ENCODE measurements at regions not wholly inside any gene's neighbourhood (a gene's known extent, or its start where the extent isn't known, plus 50 kb on each side); places are given as distances from the start of the nearest gene placed in this dataset.
"Not testable (repeated sequence)": the region's sequence is repeated elsewhere in the genome, so short reads cannot be mapped to it uniquely, and the experiment has no call there.

GRCh38 chr7:68776326-68776725 is 821.9 kb upstream of the AUTS2 start:
- no peak overlapping the region for H3K9ac ChIP-seq
- no peak for DNase-seq
- in situ Hi-C loops (cut with MboI): no loop called here
- no peaks in the 10 kb centered on the region for H4K20me1 ChIP-seq (ENCODE audit: insufficient read depth)
- WGBS, 2 experiments (ENCODE audit: low coverage in 1 of 2, low lambda C conversion rate in 2 of 2, missing lambda C conversion rate in 2 of 2): 33% methylated on average over 3 of the region's 3 CpGs
- no peaks in the 10 kb centered on the region for H3K9me3 ChIP-seq (ENCODE audit: low read depth)
- H3K4me1 ChIP-seq (ENCODE audit: insufficient read depth): no peaks in the 10 kb centered on the region
- H3F3A ChIP-seq (ENCODE audit: insufficient read depth): no peaks in the 10 kb centered on the region
- H3K4me2 ChIP-seq (ENCODE audit: unreplicated experiment): no peak overlapping the region
- H3K9me2 ChIP-seq (ENCODE audit: insufficient read depth): no peaks in the 10 kb centered on the region
- no peak overlapping the region for H2AFZ ChIP-seq
- TF ChIP-seq EZH2 (IDR thresholded peaks at IDR 0.05; ENCODE audit: insufficient read depth, poor library complexity, severe bottlenecking) (no peak), EZH2phosphoT487 (IDR thresholded peaks at IDR 0.05; ENCODE audit: insufficient read depth, low read depth) (no peak)
- H3K27ac ChIP-seq: no peak overlapping the region
- H3K27me3 ChIP-seq (replicated peaks; ENCODE audit: insufficient read depth): no peaks in the 10 kb centered on the region
- no peak overlapping the region for H3K4me3 ChIP-seq
- H3K36me3 ChIP-seq (ENCODE audit: low read depth): no peaks in the 10 kb centered on the region
- no peaks in the 10 kb centered on the region for H3K79me2 ChIP-seq (ENCODE audit: insufficient read depth)

GRCh38 chr7:68783684-68784083 is 814.6 kb upstream of the AUTS2 start:
- H3K4me2 ChIP-seq (ENCODE audit: unreplicated experiment): no peak overlapping the region
- H3K9me2 ChIP-seq (ENCODE audit: insufficient read depth): no peaks in the 10 kb centered on the region
- no peak overlapping the region for H3K9ac ChIP-seq
- no peak overlapping the region for H3K4me3 ChIP-seq
- H3K9me3 ChIP-seq (ENCODE audit: low read depth): no peaks in the 10 kb centered on the region
- H3K36me3 ChIP-seq (ENCODE audit: low read depth): no peaks in the 10 kb centered on the region
- no peak for DNase-seq
- in situ Hi-C loops (cut with MboI): no loop called here
- H3K4me1 ChIP-seq (ENCODE audit: insufficient read depth): no peaks in the 10 kb centered on the region
- no peaks in the 10 kb centered on the region for H3K79me2 ChIP-seq (ENCODE audit: insufficient read depth)
- 35 to 39% methylated on average over 3 of the region's 3 CpGs for WGBS, 2 experiments (ENCODE audit: low coverage in 1 of 2, low lambda C conversion rate in 2 of 2, missing lambda C conversion rate in 2 of 2)
- no peak overlapping the region for H2AFZ ChIP-seq
- no peak overlapping the region for H3K27ac ChIP-seq
- H3F3A ChIP-seq (ENCODE audit: insufficient read depth): no peaks in the 10 kb centered on the region
- no peaks in the 10 kb centered on the region for H4K20me1 ChIP-seq (ENCODE audit: insufficient read depth)
- H3K27me3 ChIP-seq (replicated peaks; ENCODE audit: insufficient read depth): no peaks in the 10 kb centered on the region
- TF ChIP-seq EZH2phosphoT487 (IDR thresholded peaks at IDR 0.05; ENCODE audit: insufficient read depth, low read depth) (no peak), EZH2 (IDR thresholded peaks at IDR 0.05; ENCODE audit: insufficient read depth, poor library complexity, severe bottlenecking) (no peak)

- no peak for TF ChIP-seq EZH2phosphoT487 (IDR thresholded peaks at IDR 0.05; ENCODE audit: insufficient read depth, low read depth)
- TF ChIP-seq EZH2 (IDR thresholded peaks at IDR 0.05; ENCODE audit: insufficient read depth, poor library complexity, severe bottlenecking): no peak
- Histone ChIP-seq H3K9me2 (ENCODE audit: insufficient read depth) (no peaks in the 10 kb centered on the region), H3K27ac (no peak overlapping the region), H3K9me3 (ENCODE audit: low read depth) (no peaks in the 10 kb centered on the region), H3K4me1 (ENCODE audit: insufficient read depth) (no peaks in the 10 kb centered on the region), H3K79me2 (ENCODE audit: insufficient read depth) (no peaks in the 10 kb centered on the region), H3K4me2 (ENCODE audit: unreplicated experiment) (no peak overlapping the region), H3K4me3 (no peak overlapping the region), H3F3A (ENCODE audit: insufficient read depth) (no peaks in the 10 kb centered on the region), H3K27me3 (replicated peaks; ENCODE audit: insufficient read depth) (no peaks in the 10 kb centered on the region), H4K20me1 (ENCODE audit: insufficient read depth) (no peaks in the 10 kb centered on the region), H3K9ac (no peak overlapping the region), H3K36me3 (ENCODE audit: low read depth) (no peaks in the 10 kb centered on the region), H2AFZ (no peak overlapping the region)
- in situ Hi-C loops (cut with MboI): no loop called here
- no peak for DNase-seq
- WGBS, 2 experiments (ENCODE audit: low coverage in 1 of 2, low lambda C conversion rate in 2 of 2, missing lambda C conversion rate in 2 of 2): 6 to 8% methylated on average over 3 of the region's 3 CpGs
Observed at GRCh38 chr7:68785036-68785435, 813.2 kb upstream of the AUTS2 start.

GRCh38 chr7:68787566-68787965 is 810.7 kb upstream of the AUTS2 start:
- Histone ChIP-seq H3F3A (ENCODE audit: insufficient read depth) (no peaks in the 10 kb centered on the region), H3K9ac (no peak overlapping the region), H3K79me2 (ENCODE audit: insufficient read depth) (no peaks in the 10 kb centered on the region), H3K27me3 (replicated peaks; ENCODE audit: insufficient read depth) (no peaks in the 10 kb centered on the region), H3K9me3 (ENCODE audit: low read depth) (no peaks in the 10 kb centered on the region), H3K9me2 (ENCODE audit: insufficient read depth) (no peaks in the 10 kb centered on the region), H2AFZ (no peak overlapping the region), H3K4me3 (no peak overlapping the region), H3K36me3 (ENCODE audit: low read depth) (no peaks in the 10 kb centered on the region), H3K4me1 (ENCODE audit: insufficient read depth) (no peaks in the 10 kb centered on the region), H3K27ac (no peak overlapping the region), H4K20me1 (ENCODE audit: insufficient read depth) (no peaks in the 10 kb centered on the region), H3K4me2 (ENCODE audit: unreplicated experiment) (no peak overlapping the region)
- no peak for DNase-seq
- TF ChIP-seq EZH2 (IDR thresholded peaks at IDR 0.05; ENCODE audit: insufficient read depth, poor library complexity, severe bottlenecking): no peak
- no peak for TF ChIP-seq EZH2phosphoT487 (IDR thresholded peaks at IDR 0.05; ENCODE audit: insufficient read depth, low read depth)
- in situ Hi-C loops (cut with MboI): no loop called here
- 26 to 40% methylated on average over 5 of the region's 5 CpGs for WGBS, 2 experiments (ENCODE audit: low coverage in 1 of 2, low lambda C conversion rate in 2 of 2, missing lambda C conversion rate in 2 of 2)

GRCh38 chr7:68788529-68788928 is 809.7 kb upstream of the AUTS2 start:
- H3K9me2 ChIP-seq (ENCODE audit: insufficient read depth); H3K27ac ChIP-seq; H3F3A ChIP-seq (ENCODE audit: insufficient read depth); H3K4me2 ChIP-seq (ENCODE audit: unreplicated experiment); in situ Hi-C loops (cut with MboI); DNase-seq; H3K79me2 ChIP-seq (ENCODE audit: insufficient read depth); H3K9ac ChIP-seq; H4K20me1 ChIP-seq (ENCODE audit: insufficient read depth); H3K4me1 ChIP-seq (ENCODE audit: insufficient read depth); H3K36me3 ChIP-seq (ENCODE audit: low read depth); H3K4me3 ChIP-seq; H3K9me3 ChIP-seq (ENCODE audit: low read depth); H2AFZ ChIP-seq; H3K27me3 ChIP-seq (replicated peaks; ENCODE audit: insufficient read depth): not testable (repeated sequence)
- 14 to 31% methylated on average over 1 to 2 of the region's 2 CpGs for WGBS, 2 experiments (ENCODE audit: low coverage in 1 of 2, low lambda C conversion rate in 2 of 2, missing lambda C conversion rate in 2 of 2)

Measured in GM23248 (cell line).